NCI-H1092 treated with DMSO at 0.1 percent for 48 hours (cell line): ENCODE measurements at regions not wholly inside any gene's neighbourhood (a gene's known extent, or its start where the extent isn't known, plus 50 kb on each side); places are given as distances from the start of the nearest gene placed in this dataset.
A peak's percentile ranks its signal among the peaks of the same experiment; 100 is the strongest.
"Not testable (repeated sequence)": the region's sequence is repeated elsewhere in the genome, so short reads cannot be mapped to it uniquely, and the experiment has no call there.

Experiments used
- DNase-seq: peaks from one replicate; lab custom pipeline; 2025; lab: John Stamatoyannopoulos, UW

GRCh38 chr5:36739751-36740221 is 133.4 kb downstream of the SLC1A3 start:
- peak; percentile 49 for DNase-seq

GRCh38 chr5:36740259-36740898 is 134.0 kb downstream of the SLC1A3 start:
- DNase-seq = no peak

GRCh38 chr5:36741128-36741527 is 134.7 kb downstream of the SLC1A3 start:
- DNase-seq = no peak

GRCh38 chr5:36743891-36744772 is 132.4 kb upstream of the NIPBL start:
- no peak for DNase-seq

GRCh38 chr5:36744773-36745589 is 131.6 kb upstream of the NIPBL start:
- DNase-seq = peak; percentile 61

GRCh38 chr5:36747794-36748193 is 128.8 kb upstream of the NIPBL start:
- not testable (repeated sequence) for DNase-seq

GRCh38 chr5:36751886-36752285 is 124.7 kb upstream of the NIPBL start:
- DNase-seq = no peak

- DNase-seq = no peak
Observed at GRCh38 chr5:36755342-36755741, 121.2 kb upstream of the NIPBL start.

- no peak for DNase-seq
Observed at GRCh38 chr5:36755920-36756488, 120.6 kb upstream of the NIPBL start.

GRCh38 chr5:36756848-36757247 is 119.7 kb upstream of the NIPBL start:
- DNase-seq = no peak

- DNase-seq = no peak
Observed at GRCh38 chr5:36759117-36759516, 117.5 kb upstream of the NIPBL start.

GRCh38 chr5:36763454-36763853 is 113.1 kb upstream of the NIPBL start:
- no peak for DNase-seq

- DNase-seq = no peak
Observed at GRCh38 chr5:36765876-36766275, 110.7 kb upstream of the NIPBL start.

GRCh38 chr5:36766981-36767380 is 109.6 kb upstream of the NIPBL start:
- DNase-seq = no peak

- no peak for DNase-seq
Observed at GRCh38 chr5:36768450-36768849, 108.1 kb upstream of the NIPBL start.

- no peak for DNase-seq
Observed at GRCh38 chr5:36769129-36769770, 107.3 kb upstream of the NIPBL start.

GRCh38 chr5:36770125-36770524 is 106.4 kb upstream of the NIPBL start:
- no peak for DNase-seq

- no peak for DNase-seq
Observed at GRCh38 chr5:36772276-36773140, 104.1 kb upstream of the NIPBL start.

- DNase-seq = peak; percentile 5
Observed at GRCh38 chr5:36777105-36777757, 99.3 kb upstream of the NIPBL start.

- no peak for DNase-seq
Observed at GRCh38 chr5:36778336-36778735, 98.2 kb upstream of the NIPBL start.
